ENCODE measurements at regions not wholly inside any gene's neighbourhood (a gene's known extent, or its start where the extent isn't known, plus 50 kb on each side); places are given as distances from the start of the nearest gene placed in this dataset.

GRCh38 chr6:76342611-76343160 lies 270.2 kb upstream of the IMPG1 start:
- DNase-seq, result no peak

GRCh38 chr6:76330031-76330430 lies 257.6 kb upstream of the IMPG1 start:
- no peak for DNase-seq

GRCh38 chr6:76326871-76327270 lies 254.4 kb upstream of the IMPG1 start:
- no peak for DNase-seq

Measured in COR-L47 (cell line).